GM18511 (cell line): ENCODE measurements at regions not wholly inside any gene's neighbourhood (a gene's known extent, or its start where the extent isn't known, plus 50 kb on each side); places are given as distances from the start of the nearest gene placed in this dataset.

Experiments
- ATAC-seq: cut with Tn5 transposase; IDR thresholded peaks from one replicate; pipeline ENCODE4 v1.9.1; 2021; ENCODE audit warnings: mild to moderate bottlenecking, moderate library complexity; ENCODE audit not compliant: unreplicated experiment

- ATAC-seq: no peak
Measured at GRCh38 chr2:196224756-196225155, 53.4 kb upstream of the STK17B start.

- ATAC-seq: no peak
Measured at GRCh38 chr2:196225213-196225612, 53.8 kb upstream of the STK17B start.

GRCh38 chr2:196226058-196226706 is 54.8 kb upstream of the STK17B start:
- no peak for ATAC-seq

GRCh38 chr2:196226707-196227065 is 55.3 kb upstream of the STK17B start:
- ATAC-seq: no peak

GRCh38 chr2:196229013-196229412 is 57.6 kb upstream of the STK17B start:
- no peak for ATAC-seq

GRCh38 chr2:196230061-196230854 is 58.9 kb upstream of the STK17B start:
- ATAC-seq: no peak

- ATAC-seq: peak; percentile 44
Measured at GRCh38 chr2:196233021-196233804, 61.8 kb upstream of the STK17B start.

DNA sequence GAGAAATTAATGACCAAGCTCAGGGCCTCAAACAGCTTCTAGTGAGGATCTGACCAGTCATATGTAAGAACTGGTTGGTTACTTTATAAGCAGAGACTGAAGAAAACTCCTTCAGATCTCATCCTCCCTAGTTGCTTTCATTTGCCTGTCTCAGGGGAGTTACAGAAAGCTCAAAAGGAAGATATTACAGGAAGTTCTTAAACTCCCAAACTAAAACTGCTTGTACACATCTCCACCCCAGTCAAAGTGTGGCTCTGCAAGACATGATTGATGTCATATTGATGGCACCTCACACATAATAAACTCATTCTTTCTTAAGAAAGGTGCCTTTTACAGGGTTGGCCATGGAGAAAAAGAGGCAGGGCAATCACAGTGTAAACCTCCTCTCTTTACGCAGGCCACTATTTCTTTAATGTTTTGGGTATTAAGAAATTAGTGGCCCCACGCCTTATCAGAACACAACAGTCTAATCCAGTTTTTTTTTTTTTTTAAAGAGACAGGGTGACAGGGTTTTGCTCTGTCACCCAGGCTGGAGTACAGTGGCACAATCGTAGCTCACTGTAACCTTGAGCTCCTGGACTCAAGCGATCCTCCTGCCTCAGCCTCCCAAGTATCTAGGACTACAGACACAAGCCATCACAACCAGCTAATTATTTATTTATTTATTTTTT is 62.6 kb upstream of the STK17B start:
- ATAC-seq: peak; percentile 75

DNA sequence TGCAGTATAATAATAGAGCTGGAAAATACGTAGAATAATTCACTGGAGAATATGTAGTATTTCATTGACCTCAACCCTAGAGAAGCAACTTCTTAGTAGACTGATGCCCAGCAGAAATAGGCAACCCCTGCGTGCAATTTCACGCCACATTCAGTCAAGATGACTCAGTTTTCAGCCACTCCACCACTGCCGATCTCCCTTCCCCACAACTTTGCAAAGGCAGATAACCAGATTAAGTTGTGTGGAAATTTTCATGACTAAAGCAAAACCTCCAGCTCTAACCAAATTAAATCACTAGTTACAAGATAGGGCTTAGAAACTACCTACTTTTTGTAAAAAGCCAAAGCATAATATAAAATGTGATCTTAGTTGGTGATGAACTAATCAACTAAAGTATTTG is 63.3 kb upstream of the STK17B start:
- peak; percentile 46 for ATAC-seq

- no peak for ATAC-seq
Measured at GRCh38 chr2:196238836-196239380, 67.5 kb upstream of the STK17B start.

DNA sequence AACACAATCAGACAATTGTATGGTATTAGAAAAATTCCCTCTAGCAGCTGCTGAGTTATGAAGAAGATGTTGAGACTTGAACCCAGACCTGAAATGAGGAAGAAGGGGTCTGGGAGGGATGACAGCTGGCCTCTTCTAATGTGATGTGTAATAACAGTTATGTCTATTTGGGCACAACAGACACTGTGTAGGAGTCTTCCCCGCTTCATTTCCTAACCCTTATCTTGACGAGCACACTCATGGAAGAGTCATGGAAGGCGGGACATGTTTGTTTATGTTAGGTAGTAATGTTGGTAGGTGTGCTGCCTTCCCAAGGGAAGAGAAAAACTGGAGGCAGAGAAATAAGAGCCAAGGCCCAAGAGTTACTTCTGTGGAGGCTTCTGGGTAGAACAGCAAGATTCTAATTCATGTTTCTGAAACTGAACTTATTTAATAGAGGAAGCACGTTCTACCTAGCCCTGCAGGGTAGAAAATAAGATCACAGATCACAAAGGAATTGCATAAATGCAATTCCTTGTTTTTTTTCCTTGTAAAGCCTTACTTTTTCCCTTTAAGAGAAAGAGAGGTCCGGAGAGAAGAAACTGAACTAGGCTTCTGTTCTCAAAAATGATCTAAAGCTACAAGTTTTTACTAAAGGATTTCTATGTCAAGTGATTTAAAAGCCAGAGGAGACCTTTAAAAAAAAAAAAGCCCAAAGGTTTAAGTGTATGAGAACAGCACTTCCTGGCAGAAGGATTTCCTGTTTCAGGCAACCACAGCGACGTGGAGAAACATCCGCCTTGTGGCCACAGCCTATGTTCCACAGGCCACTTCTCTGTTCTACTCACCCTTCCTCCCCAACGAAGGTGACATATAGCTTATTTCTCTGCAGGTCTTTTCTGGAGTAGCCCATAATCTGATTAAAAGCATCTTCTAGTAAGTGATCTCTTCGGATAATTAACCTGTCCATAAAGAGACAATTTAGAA is 68.5 kb upstream of the STK17B start:
- peak; percentile 77 for ATAC-seq

DNA sequence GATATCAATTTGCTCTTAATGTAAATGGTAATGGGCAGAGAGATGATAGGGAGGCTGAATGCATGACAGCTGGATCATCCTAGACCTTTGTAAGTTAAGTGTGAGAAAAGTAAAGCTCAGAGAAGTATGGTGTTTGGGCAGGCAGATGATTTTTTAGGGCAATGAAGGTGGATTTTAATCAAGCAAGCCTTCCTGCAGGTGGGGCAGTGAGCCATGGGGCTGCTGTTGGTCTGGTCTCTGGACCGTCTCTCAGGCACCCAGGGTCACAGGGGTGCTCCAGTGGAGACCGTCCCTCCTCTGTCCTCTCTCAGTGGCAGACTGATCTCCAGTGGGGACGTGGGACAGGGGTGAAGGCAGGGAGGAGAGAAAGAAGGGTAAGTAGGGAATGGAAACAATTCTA is 69.8 kb upstream of the STK17B start:
- no peak for ATAC-seq

DNA sequence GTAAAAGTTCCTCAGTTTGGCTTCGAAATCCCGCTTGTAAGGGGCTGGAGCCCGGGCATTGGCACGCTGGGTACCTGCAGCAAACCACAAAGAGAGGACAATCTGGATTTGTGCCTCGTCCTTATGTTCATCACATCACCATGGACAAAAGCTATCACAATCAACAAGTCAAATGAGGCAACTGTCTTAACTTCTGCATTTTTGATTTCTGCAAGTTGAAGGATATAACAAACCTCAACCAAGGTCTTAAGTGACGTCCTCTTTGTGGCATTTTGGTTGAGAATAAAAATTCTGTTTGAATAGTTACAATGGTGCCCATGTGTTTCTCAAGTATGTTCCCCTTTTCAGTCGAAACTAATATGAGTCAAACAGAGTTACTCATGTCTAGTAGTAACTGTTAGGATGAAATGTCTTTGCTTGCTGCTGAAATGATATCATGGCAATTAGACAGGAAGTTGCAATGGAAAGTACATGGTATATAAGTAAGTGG is 70.8 kb upstream of the STK17B start:
- peak; percentile 86 for ATAC-seq

GRCh38 chr2:196244516-196244915 is 73.1 kb upstream of the STK17B start:
- no peak for ATAC-seq

- ATAC-seq: no peak
Measured at GRCh38 chr2:196244966-196245365, 73.6 kb upstream of the STK17B start.

- no peak for ATAC-seq
Measured at GRCh38 chr2:196245378-196246140, 74.2 kb upstream of the STK17B start.

- ATAC-seq: no peak
Measured at GRCh38 chr2:196247114-196247975, 76.0 kb upstream of the STK17B start.

DNA sequence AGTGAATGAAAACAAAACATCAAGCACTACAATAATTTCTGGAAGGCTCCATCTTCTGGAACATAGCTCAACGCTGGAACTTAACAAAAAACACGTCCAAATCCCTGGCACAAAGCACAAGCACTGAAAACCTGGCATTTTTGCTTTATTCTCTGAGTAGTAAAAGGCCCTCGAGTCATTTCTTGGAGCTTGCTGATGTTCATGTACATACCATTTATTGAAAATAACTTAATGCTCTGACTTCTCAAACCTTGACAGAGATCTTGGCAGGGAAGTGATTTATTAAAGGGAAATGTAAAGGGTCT is 76.5 kb upstream of the STK17B start:
- ATAC-seq: no peak
